ENCODE measurements at regions not wholly inside any gene's neighbourhood (a gene's known extent, or its start where the extent isn't known, plus 50 kb on each side); places are given as distances from the start of the nearest gene placed in this dataset.

DNA sequence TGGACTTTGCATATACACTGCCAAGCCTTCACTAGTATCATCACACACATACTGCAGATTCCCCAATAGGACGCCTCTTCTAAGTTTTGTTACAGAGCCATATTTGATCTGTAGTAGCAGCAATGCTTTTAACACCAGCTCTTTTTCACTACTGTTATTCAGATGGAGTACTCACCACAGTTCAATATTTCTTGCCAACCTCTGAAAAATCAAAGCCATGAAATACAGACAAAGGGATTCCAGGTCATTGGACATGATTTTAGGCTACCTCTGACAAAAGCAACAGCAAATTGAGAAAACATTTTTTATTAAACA lies 390.7 kb upstream of the ADGRL3 start:
- TF ChIP-seq KDM1A (IDR thresholded peaks at IDR 0.05; ENCODE audit: borderline replicate concordance): no peak
- no peak overlapping the region for H3K4me2 ChIP-seq (ENCODE audit: control insufficient read depth, insufficient read depth)
- H4K20me1 ChIP-seq (ENCODE audit: control insufficient read depth, insufficient read depth): no peaks in the 10 kb centered on the region
- CTCF ChIA-PET: no interaction called here
- H3K4me3 ChIP-seq: no peak overlapping the region
- POLR2A ChIA-PET: no interaction called here
- no peak overlapping the region for H3K9ac ChIP-seq (ENCODE audit: control insufficient read depth, insufficient read depth, low read length)
- no peaks in the 10 kb centered on the region for H3K4me1 ChIP-seq (ENCODE audit: control insufficient read depth, insufficient read depth, low read length)
- H3K9me3 ChIP-seq (replicated peaks; ENCODE audit: control insufficient read depth, insufficient read depth, low read length): no peaks in the 10 kb centered on the region
- SMC1A ChIA-PET (ENCODE audit: uncharacterized antibody, unreplicated experiment): no interaction called here
- no peaks in the 10 kb centered on the region for H3K27me3 ChIP-seq (replicated peaks in 1 of 2; ENCODE audit: control insufficient read depth in 2 of 2, insufficient read depth in 2 of 2, low read length in 1 of 2)
- no peak overlapping the region for H3K27ac ChIP-seq (ENCODE audit: control insufficient read depth, insufficient read depth)
- ATAC-seq (no peak), FAIRE-seq (no peak), DNase-seq (ENCODE audit: low read depth, low spot score) (no peak)
- no peaks in the 10 kb centered on the region for H3K79me2 ChIP-seq (ENCODE audit: control insufficient read depth, insufficient read depth, low read length)
- in situ Hi-C loops (cut with MboI) (no loop called here), intact Hi-C loops (cut with micrococcal nuclease; ENCODE audit: unreplicated experiment) (loop anchor here (10.0 kb wide), 1 partner anchor 1895 kb away; no protein-coding TSS in a partner anchor)
- RAD21 ChIA-PET (ENCODE audit: unreplicated experiment): no interaction called here
- 0% methylated on average over 1 of the region's 1 CpG for WGBS (ENCODE audit: insufficient coverage, insufficient replicate concordance, low lambda C conversion rate, missing lambda C conversion rate)
- H3K36me3 ChIP-seq (ENCODE audit: control insufficient read depth in 2 of 2, insufficient read depth in 2 of 2, low read length in 1 of 2): no peaks in the 10 kb centered on the region
- no TSS peak for BruUV-seq (replicated peaks)
- H2AFZ ChIP-seq (ENCODE audit: control insufficient read depth, low read depth, low read length): no peak overlapping the region

DNA sequence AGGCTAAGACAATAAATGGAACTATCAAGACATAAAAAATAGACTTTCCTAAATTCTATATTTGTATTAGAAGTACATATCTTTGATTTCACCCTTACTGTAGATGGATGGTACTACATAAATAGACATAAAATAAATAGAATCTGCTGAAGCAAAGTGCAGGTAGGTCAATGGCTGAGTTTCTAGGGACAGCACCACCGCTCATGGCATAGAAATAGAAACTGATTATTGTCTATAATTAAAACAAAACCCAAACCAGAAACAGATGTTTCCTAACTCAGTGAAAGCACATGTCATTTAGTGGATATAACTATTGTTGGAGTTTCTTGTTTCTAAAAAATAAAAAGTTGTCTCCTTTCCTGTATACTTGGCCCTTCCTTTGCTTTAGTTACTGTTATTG lies 387.3 kb upstream of the ADGRL3 start:
- RAD21 ChIA-PET (ENCODE audit: unreplicated experiment): no interaction called here
- Histone ChIP-seq H3K4me2 (ENCODE audit: control insufficient read depth, insufficient read depth) (no peak overlapping the region), H3K27me3 (replicated peaks in 1 of 2; ENCODE audit: control insufficient read depth in 2 of 2, insufficient read depth in 2 of 2, low read length in 1 of 2) (no peaks in the 10 kb centered on the region), H3K9me3 (replicated peaks; ENCODE audit: control insufficient read depth, insufficient read depth, low read length) (no peaks in the 10 kb centered on the region), H3K9ac (ENCODE audit: control insufficient read depth, insufficient read depth, low read length) (no peak overlapping the region), H3K27ac (ENCODE audit: control insufficient read depth, insufficient read depth) (no peak overlapping the region), H2AFZ (ENCODE audit: control insufficient read depth, low read depth, low read length) (no peak overlapping the region), H3K4me1 (ENCODE audit: control insufficient read depth, insufficient read depth, low read length) (no peaks in the 10 kb centered on the region), H3K4me3 (no peak overlapping the region), H3K36me3 (ENCODE audit: control insufficient read depth in 2 of 2, insufficient read depth in 2 of 2, low read length in 1 of 2) (no peaks in the 10 kb centered on the region), H3K79me2 (ENCODE audit: control insufficient read depth, insufficient read depth, low read length) (no peaks in the 10 kb centered on the region), H4K20me1 (ENCODE audit: control insufficient read depth, insufficient read depth) (no peaks in the 10 kb centered on the region)
- CTCF ChIA-PET: interaction anchor here (1.5 kb wide), 1 partner anchor 9 kb away, joined by 3 read pairs; no protein-coding TSS in a partner anchor
- WGBS (ENCODE audit: insufficient coverage, insufficient replicate concordance, low lambda C conversion rate, missing lambda C conversion rate): 0% methylated on average over 1 of the region's 1 CpG
- intact Hi-C loops (cut with micrococcal nuclease; ENCODE audit: unreplicated experiment): no loop called here
- ATAC-seq (no peak), DNase-seq (ENCODE audit: low read depth, low spot score) (no peak), FAIRE-seq (no peak)
- in situ Hi-C loops (cut with MboI): no loop called here
- SMC1A ChIA-PET (ENCODE audit: uncharacterized antibody, unreplicated experiment): no interaction called here
- no TSS peak for BruUV-seq (replicated peaks)
- POLR2A ChIA-PET: no interaction called here
- TF ChIP-seq, protein P1, sequence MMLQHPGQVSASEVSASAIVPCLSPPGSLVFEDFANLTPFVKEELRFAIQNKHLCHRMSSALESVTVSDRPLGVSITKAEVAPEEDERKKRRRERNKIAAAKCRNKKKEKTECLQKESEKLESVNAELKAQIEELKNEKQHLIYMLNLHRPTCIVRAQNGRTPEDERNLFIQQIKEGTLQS (IDR thresholded peaks at IDR 0.05; ENCODE audit: borderline replicate concordance, extremely low read depth, low read depth, low read length): no peak
- TF ChIP-seq, protein P2, sequence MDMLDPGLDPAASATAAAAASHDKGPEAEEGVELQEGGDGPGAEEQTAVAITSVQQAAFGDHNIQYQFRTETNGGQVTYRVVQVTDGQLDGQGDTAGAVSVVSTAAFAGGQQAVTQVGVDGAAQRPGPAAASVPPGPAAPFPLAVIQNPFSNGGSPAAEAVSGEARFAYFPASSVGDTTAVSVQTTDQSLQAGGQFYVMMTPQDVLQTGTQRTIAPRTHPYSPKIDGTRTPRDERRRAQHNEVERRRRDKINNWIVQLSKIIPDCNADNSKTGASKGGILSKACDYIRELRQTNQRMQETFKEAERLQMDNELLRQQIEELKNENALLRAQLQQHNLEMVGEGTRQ (IDR thresholded peaks at IDR 0.05; ENCODE audit: borderline replicate concordance, low read depth, low read length): no peak
- TF ChIP-seq POLR2AphosphoS2 (IDR thresholded peaks at IDR 0.05; ENCODE audit: low read depth, low read length) (no peak), HDAC6 (IDR thresholded peaks at IDR 0.05; ENCODE audit: unreplicated experiment) (no peak), MYB (IDR thresholded peaks at IDR 0.05; ENCODE audit: borderline replicate concordance, low read depth, low read length) (no peak), RB1 (IDR thresholded peaks at IDR 0.05; ENCODE audit: borderline replicate concordance) (no peak), BCL11A (IDR thresholded peaks at IDR 0.05; ENCODE audit: low read depth, low read length) (no peak), CBX3 (IDR thresholded peaks at IDR 0.05; ENCODE audit: borderline replicate concordance, low read depth) (no peak), TCF12 (IDR thresholded peaks at IDR 0.05; ENCODE audit: low read depth, low read length) (no peak), TCF7 (IDR thresholded peaks at IDR 0.05; ENCODE audit: borderline replicate concordance) (no peak), ESRRA (IDR thresholded peaks at IDR 0.05; ENCODE audit: low read length) (no peak)
- TF ChIP-seq, protein P3, sequence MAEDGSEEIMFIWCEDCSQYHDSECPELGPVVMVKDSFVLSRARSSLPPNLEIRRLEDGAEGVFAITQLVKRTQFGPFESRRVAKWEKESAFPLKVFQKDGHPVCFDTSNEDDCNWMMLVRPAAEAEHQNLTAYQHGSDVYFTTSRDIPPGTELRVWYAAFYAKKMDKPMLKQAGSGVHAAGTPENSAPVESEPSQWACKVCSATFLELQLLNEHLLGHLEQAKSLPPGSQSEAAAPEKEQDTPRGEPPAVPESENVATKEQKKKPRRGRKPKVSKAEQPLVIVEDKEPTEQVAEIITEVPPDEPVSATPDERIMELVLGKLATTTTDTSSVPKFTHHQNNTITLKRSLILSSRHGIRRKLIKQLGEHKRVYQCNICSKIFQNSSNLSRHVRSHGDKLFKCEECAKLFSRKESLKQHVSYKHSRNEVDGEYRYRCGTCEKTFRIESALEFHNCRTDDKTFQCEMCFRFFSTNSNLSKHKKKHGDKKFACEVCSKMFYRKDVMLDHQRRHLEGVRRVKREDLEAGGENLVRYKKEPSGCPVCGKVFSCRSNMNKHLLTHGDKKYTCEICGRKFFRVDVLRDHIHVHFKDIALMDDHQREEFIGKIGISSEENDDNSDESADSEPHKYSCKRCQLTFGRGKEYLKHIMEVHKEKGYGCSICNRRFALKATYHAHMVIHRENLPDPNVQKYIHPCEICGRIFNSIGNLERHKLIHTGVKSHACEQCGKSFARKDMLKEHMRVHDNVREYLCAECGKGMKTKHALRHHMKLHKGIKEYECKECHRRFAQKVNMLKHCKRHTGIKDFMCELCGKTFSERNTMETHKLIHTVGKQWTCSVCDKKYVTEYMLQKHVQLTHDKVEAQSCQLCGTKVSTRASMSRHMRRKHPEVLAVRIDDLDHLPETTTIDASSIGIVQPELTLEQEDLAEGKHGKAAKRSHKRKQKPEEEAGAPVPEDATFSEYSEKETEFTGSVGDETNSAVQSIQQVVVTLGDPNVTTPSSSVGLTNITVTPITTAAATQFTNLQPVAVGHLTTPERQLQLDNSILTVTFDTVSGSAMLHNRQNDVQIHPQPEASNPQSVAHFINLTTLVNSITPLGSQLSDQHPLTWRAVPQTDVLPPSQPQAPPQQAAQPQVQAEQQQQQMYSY (CRISPR knock-in tag; IDR thresholded peaks at IDR 0.05): no peak

All from GM12878 (cell line).